T-cell (primary cell): ENCODE measurements at regions not wholly inside any gene's neighbourhood (a gene's known extent, or its start where the extent isn't known, plus 50 kb on each side); places are given as distances from the start of the nearest gene placed in this dataset.

Experiments
- ATAC-seq, 4 experiments: fragments of 200-7000 bp in 3 of 4; fragments of 150-1000 bp in 1 of 4; cut with Tn5 transposase; replicated peaks in 1 of 4; 1 replicate in 3 of 4; 2 replicates in 1 of 4; pipeline ENCODE4 v1.10.0; 2021; ENCODE audit warnings: moderate library complexity in 3 of 4, mild to moderate bottlenecking in 2 of 4, moderate number of reproducible peaks in 1 of 4
- CTCF ChIA-PET, 2 donors: fragments of 300-600 bp; sonication (Branson Sonifier 250); formaldehyde crosslinking; loops; one replicate each; lab custom pipeline; 2022; ENCODE audit warnings: antibody characterized with exemption in 2 of 2; lab: Charles Lee
- POLR2A ChIA-PET, 2 donors: fragments of 300-600 bp; sonication (Branson Sonifier 250); formaldehyde crosslinking; loops; one replicate each; lab custom pipeline; 2022; ENCODE audit warnings: antibody characterized with exemption in 2 of 2; lab: Charles Lee
- DNase-seq, 35 experiments: peaks; one replicate each; pipeline versions ENCODE4 v3.0.0 to v3.0.0-alpha.2; 2013 to 2023
- H3K27ac ChIP-seq: one replicate; pipeline ENCODE4 v1.5.1; 2013; ENCODE audit warnings: low read length
- H3K27me3 ChIP-seq, 2 experiments: replicated peaks in 1 of 2; 1 replicate in 1 of 2; 2 replicates in 1 of 2; pipeline versions ENCODE4 v1.6.1 to v1.7.0; 2013; ENCODE audit warnings: low read length in 1 of 2, mixed read lengths in 1 of 2; ENCODE audit not compliant: control insufficient read depth in 2 of 2, insufficient read depth in 2 of 2; ENCODE audit errors: extremely low read depth in 1 of 2
- H3K36me3 ChIP-seq, 2 donors: 1 replicate in 1 of 2; 2 replicates in 1 of 2; pipeline versions ENCODE4 v1.6.1 to v1.7.0; 2013; ENCODE audit warnings: low read length in 1 of 2; ENCODE audit not compliant: control insufficient read depth in 2 of 2, insufficient read depth in 1 of 2; ENCODE audit errors: extremely low read depth in 1 of 2
- H3K4me1 ChIP-seq, 2 experiments: 1 replicate in 1 of 2; 2 replicates in 1 of 2; pipeline versions ENCODE4 v1.6.1 to v1.7.0; 2013; ENCODE audit warnings: low read length in 2 of 2, mixed read lengths in 1 of 2; ENCODE audit not compliant: insufficient read depth in 2 of 2, control insufficient read depth in 1 of 2; ENCODE audit errors: extremely low read depth in 1 of 2
- H3K4me3 ChIP-seq, 2 donors: 1 replicate in 1 of 2; 2 replicates in 1 of 2; pipeline versions ENCODE4 v1.5.1 to v1.7.0; 2013; ENCODE audit warnings: mild to moderate bottlenecking in 2 of 2, low read length in 1 of 2, moderate library complexity in 1 of 2; ENCODE audit not compliant: control insufficient read depth in 1 of 2; ENCODE audit errors: extremely low read depth in 1 of 2
- H3K9me3 ChIP-seq: 2 replicates; pipeline ENCODE4 v1.7.0; 2013
- H3K27ac Mint-ChIP-seq, 2 donors: one replicate each; pipeline ENCODE4 v1.8.0; 2020 to 2021; ENCODE audit warnings: mild to moderate bottlenecking in 2 of 2, mixed read lengths in 2 of 2
- H3K27me3 Mint-ChIP-seq, 2 donors: one replicate each; pipeline ENCODE4 v1.8.0; 2021 to 2022; ENCODE audit warnings: mixed read lengths in 2 of 2
- H3K36me3 Mint-ChIP-seq: one replicate; pipeline ENCODE4 v1.8.0; 2021; ENCODE audit warnings: mixed read lengths
- H3K4me1 Mint-ChIP-seq, 3 donors: one replicate each; pipeline ENCODE4 v1.8.0; 2020 to 2022; ENCODE audit warnings: mixed read lengths in 3 of 3, mild to moderate bottlenecking in 1 of 3
- H3K4me3 Mint-ChIP-seq, 3 donors: one replicate each; pipeline ENCODE4 v1.8.0; 2020 to 2022; ENCODE audit warnings: mild to moderate bottlenecking in 3 of 3, mixed read lengths in 3 of 3, moderate library complexity in 3 of 3
- H3K9me3 Mint-ChIP-seq, 3 donors: one replicate each; pipeline ENCODE4 v1.8.0; 2020 to 2022; ENCODE audit warnings: mixed read lengths in 3 of 3
- WGBS: methylation state at CpG from one replicate; pipeline ENCODE4 v1.1.5; 2013; ENCODE audit warnings: missing lambda C conversion rate; ENCODE audit not compliant: insufficient coverage; 5-methylcytosine and 5-hydroxymethylcytosine counted together

DNA sequence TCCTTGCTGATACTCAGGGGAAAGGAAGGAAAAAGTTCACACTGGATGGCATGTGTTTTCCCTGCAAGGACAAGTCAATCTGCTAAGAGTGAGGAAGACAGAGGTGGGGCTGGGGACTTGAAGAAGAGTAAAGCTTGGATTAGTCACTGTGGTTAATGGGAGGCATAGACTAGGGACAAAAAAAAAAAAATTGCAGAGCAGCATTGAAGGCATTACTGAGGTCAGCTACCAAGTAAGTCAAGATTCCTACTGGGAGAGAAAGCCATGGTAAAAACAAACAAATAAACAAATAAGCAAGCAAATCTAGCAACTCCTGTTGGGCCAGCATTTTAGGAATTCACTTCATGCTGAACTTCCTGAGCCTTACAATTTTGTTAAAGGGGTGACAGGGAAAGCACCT, 58.2 kb upstream of the GPC4 start:
- ATAC-seq (no peak), DNase-seq (no peak)
- Histone ChIP-seq H3K27ac (no peak overlapping the region), H3K9me3 (no peaks in the 10 kb centered on the region), H3K27me3 (no peaks in the 10 kb centered on the region), H3K4me3 (no peak overlapping the region), H3K36me3 (no peaks in the 10 kb centered on the region), H3K4me1 (no peaks in the 10 kb centered on the region)
- Mint-ChIP-seq H3K27me3 (peaks cover 3 to 21% of the 10 kb centered on the region in 2 donors), H3K9me3 (no peaks in the 10 kb centered on the region), H3K27ac (no peak overlapping the region), H3K4me3 (no peak overlapping the region), H3K4me1 (no peaks in the 10 kb centered on the region), H3K36me3 (no peaks in the 10 kb centered on the region)
- ChIA-PET POLR2A (no interaction called here), CTCF (no interaction called here)

DNA sequence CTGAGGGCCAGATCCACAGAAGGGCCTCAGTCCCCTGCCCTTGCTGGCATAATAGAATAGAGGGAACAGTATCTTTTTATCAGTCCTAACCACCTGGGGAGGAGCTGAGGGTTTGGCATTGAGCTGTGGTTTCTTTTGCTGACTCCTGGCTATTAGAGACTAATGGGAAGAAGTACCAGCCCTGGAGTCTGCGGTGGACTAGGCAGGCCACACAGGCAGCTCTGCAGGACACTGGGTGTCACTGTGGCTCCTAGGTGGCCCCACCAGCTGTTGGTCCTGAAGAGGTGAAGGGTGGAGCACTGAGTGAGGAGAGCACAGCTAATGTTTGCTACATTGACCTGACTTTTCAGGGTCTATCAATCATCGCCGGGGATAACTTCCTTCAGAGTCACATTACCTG, 52.8 kb upstream of the GPC4 start:
- no CpG with 5 or more reads among the region's 3 CpGs for WGBS
- H3K27ac ChIP-seq = no peak overlapping the region
- Mint-ChIP-seq H3K27ac (no peak overlapping the region), H3K9me3 (no peaks in the 10 kb centered on the region), H3K4me1 (no peaks in the 10 kb centered on the region), H3K27me3 (peaks cover 5 to 20% of the 10 kb centered on the region in 2 donors), H3K36me3 (no peaks in the 10 kb centered on the region), H3K4me3 (no peak overlapping the region)
- CTCF ChIA-PET = no interaction called here
- POLR2A ChIA-PET = no interaction called here
- H3K4me3 ChIP-seq = no peak overlapping the region
- H3K4me1 ChIP-seq = no peaks in the 10 kb centered on the region
- H3K27me3 ChIP-seq = no peaks in the 10 kb centered on the region
- ATAC-seq (no peak), DNase-seq (no peak)
- H3K9me3 ChIP-seq = no peaks in the 10 kb centered on the region
- no peaks in the 10 kb centered on the region for H3K36me3 ChIP-seq

DNA sequence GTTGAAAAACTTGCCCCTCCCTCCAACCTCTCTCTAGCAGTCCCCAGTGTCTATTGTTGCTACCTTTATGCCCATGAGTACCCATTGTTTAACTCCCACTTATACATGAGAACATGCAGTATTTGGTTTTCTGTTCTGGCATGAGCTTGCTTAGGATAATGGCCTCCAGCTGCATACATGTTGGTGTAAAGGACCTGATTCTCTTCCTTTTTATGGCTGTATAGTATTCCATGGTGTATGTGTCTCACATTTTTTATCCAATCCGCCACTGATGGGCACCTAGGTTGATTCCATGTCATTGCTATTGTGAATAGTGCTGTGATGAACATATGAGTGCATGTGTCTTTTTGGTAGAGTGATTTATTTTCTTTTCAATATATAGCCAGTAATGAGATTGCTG, 50.0 kb upstream of the GPC4 start:
- ATAC-seq = no peak
- Histone ChIP-seq H3K27ac (no peak overlapping the region), H3K36me3 (no peaks in the 10 kb centered on the region), H3K4me3 (no peak overlapping the region), H3K9me3 (no peaks in the 10 kb centered on the region), H3K27me3 (no peaks in the 10 kb centered on the region), H3K4me1 (no peaks in the 10 kb centered on the region)
- WGBS = no CpG with 5 or more reads among the region's 1 CpG
- no peaks in the 10 kb centered on the region for H3K4me1 Mint-ChIP-seq
- H3K36me3 Mint-ChIP-seq = no peaks in the 10 kb centered on the region
- no peak for DNase-seq
- no peaks in the 10 kb centered on the region for H3K9me3 Mint-ChIP-seq
- H3K4me3 Mint-ChIP-seq = no peak overlapping the region
- H3K27ac Mint-ChIP-seq = no peak overlapping the region
- ChIA-PET CTCF (no interaction called here), POLR2A (no interaction called here)
- H3K27me3 Mint-ChIP-seq = peaks cover 2 to 17% of the 10 kb centered on the region in 2 donors
